SK-N-SH treated with all-trans-retinoic acid at 6 μM for 48 hours (cell line): ENCODE measurements at regions not wholly inside any gene's neighbourhood (a gene's known extent, or its start where the extent isn't known, plus 50 kb on each side); places are given as distances from the start of the nearest gene placed in this dataset.

Experiments
- ATAC-seq: fragments of 200-7000 bp; cut with Tn5 transposase; 3 replicates; pipeline ENCODE4 v1.9.1; 2020; ENCODE audit warnings: mild to moderate bottlenecking, moderate library complexity
- ARNTL ChIP-seq: fragments of 450-650 bp; formaldehyde crosslinking; IDR thresholded peaks from 2 replicates; pipeline ENCODE4 v1.5.0; 2020; ENCODE audit warnings: low read depth, mild to moderate bottlenecking, moderate library complexity, borderline replicate concordance
- BACH2 ChIP-seq: fragments of 250-450 bp; sonication (Bioruptor Pico); IDR thresholded peaks from 2 replicates; pipeline ENCODE4 v1.9.0; 2021; ENCODE audit warnings: mild to moderate bottlenecking, borderline replicate concordance
- CREB5 ChIP-seq: fragments of 250-450 bp; sonication (Bioruptor Pico); IDR thresholded peaks from 2 replicates; pipeline ENCODE4 v1.5.1; 2020; ENCODE audit warnings: low read depth, mild to moderate bottlenecking, moderate library complexity
- ESRRG ChIP-seq: fragments of 250-450 bp; sonication (Bioruptor Pico); IDR thresholded peaks from 2 replicates; pipeline ENCODE4 v1.6.1; 2021; ENCODE audit warnings: mild to moderate bottlenecking
- GLIS3 ChIP-seq: fragments of 250-450 bp; sonication (Bioruptor Pico); IDR thresholded peaks from 2 replicates; pipeline ENCODE4 v1.5.0; 2020; ENCODE audit warnings: mild to moderate bottlenecking, moderate library complexity
- ISL1 ChIP-seq: fragments of 250-450 bp; sonication (Bioruptor Pico); IDR thresholded peaks from 2 replicates; pipeline ENCODE4 v2.1.2; 2022; ENCODE audit warnings: mild to moderate bottlenecking, moderate library complexity
- OSR1 ChIP-seq: fragments of 250-450 bp; sonication (Bioruptor Pico); IDR thresholded peaks from 2 replicates; pipeline ENCODE4 v1.8.0; 2022; ENCODE audit warnings: moderate library complexity, mild to moderate bottlenecking, inconsistent platforms
- POU6F1 ChIP-seq: fragments of 250-450 bp; sonication (Bioruptor Pico); IDR thresholded peaks from 2 replicates; pipeline ENCODE4 v1.8.0; 2021; ENCODE audit warnings: low read depth, mild to moderate bottlenecking, moderate library complexity, borderline replicate concordance
- PPARA ChIP-seq: fragments of 250-450 bp; sonication (Bioruptor Pico); IDR thresholded peaks from 2 replicates; pipeline ENCODE4 v1.5.0; 2020; ENCODE audit warnings: mild to moderate bottlenecking, borderline replicate concordance
- RARB ChIP-seq: fragments of 250-450 bp; sonication (Bioruptor Pico); IDR thresholded peaks from 2 replicates; pipeline ENCODE4 v1.8.0; 2021; ENCODE audit warnings: mild to moderate bottlenecking, moderate library complexity
- SNAI2 ChIP-seq: fragments of 250-450 bp; sonication (Bioruptor Pico); IDR thresholded peaks from 2 replicates; pipeline ENCODE4 v1.5.0; 2020; ENCODE audit warnings: mild to moderate bottlenecking, moderate library complexity
- TCF4 ChIP-seq: fragments of 250-450 bp; sonication (Bioruptor Pico); IDR thresholded peaks from 2 replicates; pipeline ENCODE4 v1.8.0; 2021; ENCODE audit warnings: mild to moderate bottlenecking, moderate library complexity, borderline replicate concordance
- ZC3H10 ChIP-seq: fragments of 250-450 bp; sonication (Bioruptor Pico); IDR thresholded peaks from 2 replicates; pipeline ENCODE4 v1.5.1; 2021; ENCODE audit warnings: mild to moderate bottlenecking, moderate library complexity
- ZNF565 ChIP-seq: fragments of 450-650 bp; formaldehyde crosslinking; conservative IDR thresholded peaks from 2 replicates; pipeline ENCODE4 v1.5.0; 2020; ENCODE audit warnings: low read depth, mild to moderate bottlenecking, moderate library complexity
- ZNF70 ChIP-seq: fragments of 450-650 bp; formaldehyde crosslinking; IDR thresholded peaks from 2 replicates; pipeline ENCODE4 v1.5.0; 2020; ENCODE audit warnings: mild to moderate bottlenecking, moderate library complexity
- ZNF8 ChIP-seq: fragments of 450-650 bp; formaldehyde crosslinking; IDR thresholded peaks from 2 replicates; pipeline ENCODE4 v1.5.0; 2020; ENCODE audit warnings: mild to moderate bottlenecking, moderate library complexity
- TF ChIP-seq, protein P1 (sequence below): fragments of 250-450 bp; sonication (Bioruptor Pico); IDR thresholded peaks from 2 replicates; pipeline ENCODE4 v1.8.0; 2020; ENCODE audit warnings: mild to moderate bottlenecking, moderate library complexity, borderline replicate concordance
- TF ChIP-seq, protein P2 (sequence below): fragments of 250-450 bp; sonication (Bioruptor Pico); IDR thresholded peaks from 2 replicates; pipeline ENCODE4 v1.5.0; 2020; ENCODE audit warnings: mild to moderate bottlenecking, moderate library complexity
- TF ChIP-seq, protein P3 (sequence below): fragments of 250-450 bp; sonication (Bioruptor Pico); IDR thresholded peaks from 2 replicates; pipeline ENCODE4 v1.5.1; 2021; ENCODE audit warnings: mild to moderate bottlenecking, moderate library complexity

DNA sequence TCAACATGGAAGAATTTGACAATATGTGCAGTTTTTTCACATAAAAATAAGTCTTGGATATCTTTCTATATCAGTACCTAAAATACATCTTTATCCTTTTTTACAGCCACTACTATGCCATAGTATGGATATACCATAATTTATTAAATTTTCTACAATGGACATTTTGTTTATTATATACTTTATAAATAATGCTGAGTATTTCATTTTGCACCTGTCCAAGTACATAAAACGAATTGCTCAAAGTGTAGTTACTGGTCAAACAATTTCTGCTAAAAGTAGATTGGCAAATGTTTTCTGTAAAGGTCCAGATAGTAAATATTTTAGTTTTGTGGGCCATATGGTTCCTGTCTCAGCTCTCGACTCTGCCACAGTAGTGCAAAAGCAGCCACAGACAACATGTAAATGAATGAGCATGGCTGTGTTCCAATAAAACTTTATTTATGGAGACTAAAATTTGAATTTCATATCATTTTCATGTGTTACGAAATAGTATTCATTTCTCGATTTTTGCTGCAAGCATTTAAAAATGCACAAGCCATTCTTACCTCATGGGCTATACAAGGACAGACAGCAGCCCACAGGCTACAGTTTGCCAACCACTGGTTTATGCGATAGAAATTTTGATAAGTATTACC, 96.9 kb upstream of the STEAP1B start:
- TF ChIP-seq BACH2: no peak
- no peak for ATAC-seq

DNA sequence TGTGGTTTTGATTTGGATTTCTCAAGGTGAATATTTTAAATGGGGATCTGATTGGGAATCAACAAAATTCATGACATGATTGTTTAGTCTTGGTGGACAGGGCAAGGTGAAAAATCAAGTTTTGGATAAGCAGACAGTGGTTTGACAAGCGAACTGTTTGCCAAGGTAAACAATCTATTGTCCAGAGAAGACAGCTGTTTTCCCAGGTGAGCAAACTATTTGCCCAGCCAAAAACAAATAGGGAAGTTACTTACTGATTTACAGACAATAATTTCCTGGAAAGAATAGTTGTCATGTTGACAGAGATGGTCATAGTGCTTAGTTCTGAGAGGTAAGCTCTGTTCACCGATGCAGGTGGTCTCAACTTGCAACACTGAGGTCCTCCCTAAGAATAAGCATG, 94.0 kb upstream of the STEAP1B start:
- TF ChIP-seq ZNF70 (no peak), ZNF565 (no peak), PPARA (CRISPR knock-in tag) (no peak), ISL1 (CRISPR knock-in tag) (no peak), ESRRG (no peak), ZNF8 (CRISPR knock-in tag) (no peak), ZC3H10 (CRISPR knock-in tag) (no peak)
- TF ChIP-seq, protein P1, sequence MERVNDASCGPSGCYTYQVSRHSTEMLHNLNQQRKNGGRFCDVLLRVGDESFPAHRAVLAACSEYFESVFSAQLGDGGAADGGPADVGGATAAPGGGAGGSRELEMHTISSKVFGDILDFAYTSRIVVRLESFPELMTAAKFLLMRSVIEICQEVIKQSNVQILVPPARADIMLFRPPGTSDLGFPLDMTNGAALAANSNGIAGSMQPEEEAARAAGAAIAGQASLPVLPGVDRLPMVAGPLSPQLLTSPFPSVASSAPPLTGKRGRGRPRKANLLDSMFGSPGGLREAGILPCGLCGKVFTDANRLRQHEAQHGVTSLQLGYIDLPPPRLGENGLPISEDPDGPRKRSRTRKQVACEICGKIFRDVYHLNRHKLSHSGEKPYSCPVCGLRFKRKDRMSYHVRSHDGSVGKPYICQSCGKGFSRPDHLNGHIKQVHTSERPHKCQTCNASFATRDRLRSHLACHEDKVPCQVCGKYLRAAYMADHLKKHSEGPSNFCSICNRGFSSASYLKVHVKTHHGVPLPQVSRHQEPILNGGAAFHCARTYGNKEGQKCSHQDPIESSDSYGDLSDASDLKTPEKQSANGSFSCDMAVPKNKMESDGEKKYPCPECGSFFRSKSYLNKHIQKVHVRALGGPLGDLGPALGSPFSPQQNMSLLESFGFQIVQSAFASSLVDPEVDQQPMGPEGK (CRISPR knock-in tag): no peak
- TF ChIP-seq, protein P2, sequence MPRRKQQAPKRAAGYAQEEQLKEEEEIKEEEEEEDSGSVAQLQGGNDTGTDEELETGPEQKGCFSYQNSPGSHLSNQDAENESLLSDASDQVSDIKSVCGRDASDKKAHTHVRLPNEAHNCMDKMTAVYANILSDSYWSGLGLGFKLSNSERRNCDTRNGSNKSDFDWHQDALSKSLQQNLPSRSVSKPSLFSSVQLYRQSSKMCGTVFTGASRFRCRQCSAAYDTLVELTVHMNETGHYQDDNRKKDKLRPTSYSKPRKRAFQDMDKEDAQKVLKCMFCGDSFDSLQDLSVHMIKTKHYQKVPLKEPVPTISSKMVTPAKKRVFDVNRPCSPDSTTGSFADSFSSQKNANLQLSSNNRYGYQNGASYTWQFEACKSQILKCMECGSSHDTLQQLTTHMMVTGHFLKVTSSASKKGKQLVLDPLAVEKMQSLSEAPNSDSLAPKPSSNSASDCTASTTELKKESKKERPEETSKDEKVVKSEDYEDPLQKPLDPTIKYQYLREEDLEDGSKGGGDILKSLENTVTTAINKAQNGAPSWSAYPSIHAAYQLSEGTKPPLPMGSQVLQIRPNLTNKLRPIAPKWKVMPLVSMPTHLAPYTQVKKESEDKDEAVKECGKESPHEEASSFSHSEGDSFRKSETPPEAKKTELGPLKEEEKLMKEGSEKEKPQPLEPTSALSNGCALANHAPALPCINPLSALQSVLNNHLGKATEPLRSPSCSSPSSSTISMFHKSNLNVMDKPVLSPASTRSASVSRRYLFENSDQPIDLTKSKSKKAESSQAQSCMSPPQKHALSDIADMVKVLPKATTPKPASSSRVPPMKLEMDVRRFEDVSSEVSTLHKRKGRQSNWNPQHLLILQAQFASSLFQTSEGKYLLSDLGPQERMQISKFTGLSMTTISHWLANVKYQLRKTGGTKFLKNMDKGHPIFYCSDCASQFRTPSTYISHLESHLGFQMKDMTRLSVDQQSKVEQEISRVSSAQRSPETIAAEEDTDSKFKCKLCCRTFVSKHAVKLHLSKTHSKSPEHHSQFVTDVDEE: no peak
- TF ChIP-seq, protein P3, sequence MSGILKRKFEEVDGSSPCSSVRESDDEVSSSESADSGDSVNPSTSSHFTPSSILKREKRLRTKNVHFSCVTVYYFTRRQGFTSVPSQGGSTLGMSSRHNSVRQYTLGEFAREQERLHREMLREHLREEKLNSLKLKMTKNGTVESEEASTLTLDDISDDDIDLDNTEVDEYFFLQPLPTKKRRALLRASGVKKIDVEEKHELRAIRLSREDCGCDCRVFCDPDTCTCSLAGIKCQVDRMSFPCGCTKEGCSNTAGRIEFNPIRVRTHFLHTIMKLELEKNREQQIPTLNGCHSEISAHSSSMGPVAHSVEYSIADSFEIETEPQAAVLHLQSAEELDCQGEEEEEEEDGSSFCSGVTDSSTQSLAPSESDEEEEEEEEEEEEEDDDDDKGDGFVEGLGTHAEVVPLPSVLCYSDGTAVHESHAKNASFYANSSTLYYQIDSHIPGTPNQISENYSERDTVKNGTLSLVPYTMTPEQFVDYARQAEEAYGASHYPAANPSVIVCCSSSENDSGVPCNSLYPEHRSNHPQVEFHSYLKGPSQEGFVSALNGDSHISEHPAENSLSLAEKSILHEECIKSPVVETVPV: no peak
- TF ChIP-seq, all 23 proteins: peak for 0
- no peak for ATAC-seq

DNA sequence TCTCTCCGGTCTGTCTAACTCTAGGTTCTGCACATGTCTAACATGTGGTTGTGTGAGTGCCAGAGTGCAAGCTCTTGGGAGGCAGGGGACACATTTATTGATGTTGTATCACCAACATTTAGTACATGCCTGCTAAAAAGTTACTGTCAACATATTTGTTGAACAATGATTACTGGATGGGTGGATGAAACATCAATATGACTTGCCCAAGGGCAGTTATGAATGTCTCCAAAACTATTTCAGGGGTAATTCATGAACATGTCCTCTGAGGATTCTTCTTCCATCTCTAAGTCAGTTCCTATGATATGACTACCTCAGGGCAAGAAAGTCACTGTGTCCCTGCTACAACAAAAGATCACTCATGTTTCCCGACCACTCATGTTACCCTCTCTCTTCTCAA, 91.3 kb upstream of the STEAP1B start:
- no peak for TF ChIP-seq CREB5 (CRISPR knock-in tag)
- TF ChIP-seq, all 23 proteins: peak for 0
- no peak for ATAC-seq

DNA sequence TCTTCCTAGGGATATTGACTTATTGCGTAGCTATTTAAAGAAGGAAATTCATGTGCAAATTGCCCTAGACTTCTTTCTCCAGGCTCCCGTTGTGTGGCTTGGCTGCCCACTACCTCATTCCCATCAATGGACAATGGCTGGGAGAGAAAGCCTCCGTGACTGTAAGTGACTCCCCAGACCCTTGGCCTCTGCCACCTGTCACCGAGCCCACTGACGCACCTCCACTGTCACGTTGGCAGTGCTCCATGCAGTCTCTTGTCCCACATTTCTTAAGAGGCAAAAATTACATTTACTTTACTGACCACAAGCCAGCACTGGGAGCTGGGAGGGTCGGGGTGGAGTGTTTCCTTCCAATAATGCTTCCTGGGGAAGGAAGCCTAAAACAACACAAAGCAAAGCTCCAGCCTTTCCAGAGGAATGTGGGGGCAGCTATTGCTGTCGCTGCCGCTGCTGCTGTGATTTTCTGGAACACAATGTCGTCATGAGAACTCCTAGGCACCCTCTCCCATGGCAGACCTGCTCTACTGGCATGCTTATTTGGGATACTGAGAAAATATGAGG, 89.7 kb upstream of the STEAP1B start:
- TF ChIP-seq ZC3H10 (CRISPR knock-in tag): no peak
- TF ChIP-seq ARNTL (CRISPR knock-in tag): no peak
- TF ChIP-seq TCF4: no peak
- no peak for TF ChIP-seq CREB5 (CRISPR knock-in tag)
- no peak for TF ChIP-seq RARB (CRISPR knock-in tag)
- TF ChIP-seq SNAI2 (CRISPR knock-in tag): no peak
- no peak for TF ChIP-seq ISL1 (CRISPR knock-in tag)
- TF ChIP-seq OSR1: no peak
- no peak for TF ChIP-seq POU6F1 (CRISPR knock-in tag)
- no peak for TF ChIP-seq GLIS3 (CRISPR knock-in tag)
- TF ChIP-seq ZNF70: no peak
- no peak for ATAC-seq
